ENCODE measurements at regions not wholly inside any gene's neighbourhood (a gene's known extent, or its start where the extent isn't known, plus 50 kb on each side); places are given as distances from the start of the nearest gene placed in this dataset.
"Not testable (repeated sequence)": the region's sequence is repeated elsewhere in the genome, so short reads cannot be mapped to it uniquely, and the experiment has no call there.

GRCh38 chr10:118968060-118968459 is 61.5 kb upstream of the NANOS1 start:
- in situ Hi-C loops (cut with HindIII; ENCODE audit: low pct_unique_long_range_greater_than_20kb, low sequenced_read_pairs), result no loop called here

GRCh38 chr10:118968482-118968881 is 61.0 kb upstream of the NANOS1 start:
- DNase-seq (ENCODE audit: low read depth), result no peak
- in situ Hi-C loops (cut with HindIII; ENCODE audit: low pct_unique_long_range_greater_than_20kb, low sequenced_read_pairs), result no loop called here

More at GRCh38 chr10:118968060-118968459, 61.5 kb upstream of the NANOS1 start:
- DNase-seq (ENCODE audit: low read depth), result no peak

DNA sequence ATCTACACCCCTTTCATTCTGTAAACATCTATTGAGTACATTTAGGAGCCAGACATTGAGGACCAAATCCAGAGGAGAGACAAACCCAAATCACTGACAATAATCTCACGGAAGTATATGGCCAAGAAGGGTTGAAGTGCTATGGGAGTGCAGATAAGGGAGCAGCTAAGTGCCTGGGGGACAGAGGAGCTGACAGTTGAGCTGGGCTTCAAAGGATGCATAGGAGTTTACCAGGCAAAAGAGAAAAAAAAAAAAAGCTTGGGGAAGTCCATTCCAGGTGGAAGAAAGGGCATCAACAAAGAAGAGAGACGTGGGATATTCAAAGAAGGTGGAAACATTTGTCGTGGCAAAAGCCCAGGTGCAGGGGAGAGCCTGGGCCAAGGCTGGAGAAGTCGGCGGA is 60.5 kb upstream of the NANOS1 start:
- in situ Hi-C loops (cut with HindIII; ENCODE audit: low pct_unique_long_range_greater_than_20kb, low sequenced_read_pairs), result no loop called here

GRCh38 chr10:118970770-118971169 is 58.7 kb upstream of the NANOS1 start:
- no peak for DNase-seq (ENCODE audit: low read depth)
- in situ Hi-C loops (cut with HindIII; ENCODE audit: low pct_unique_long_range_greater_than_20kb, low sequenced_read_pairs), result no loop called here

More for the DNA sequence above, 60.5 kb upstream of the NANOS1 start:
- no peak for DNase-seq (ENCODE audit: low read depth)

DNA sequence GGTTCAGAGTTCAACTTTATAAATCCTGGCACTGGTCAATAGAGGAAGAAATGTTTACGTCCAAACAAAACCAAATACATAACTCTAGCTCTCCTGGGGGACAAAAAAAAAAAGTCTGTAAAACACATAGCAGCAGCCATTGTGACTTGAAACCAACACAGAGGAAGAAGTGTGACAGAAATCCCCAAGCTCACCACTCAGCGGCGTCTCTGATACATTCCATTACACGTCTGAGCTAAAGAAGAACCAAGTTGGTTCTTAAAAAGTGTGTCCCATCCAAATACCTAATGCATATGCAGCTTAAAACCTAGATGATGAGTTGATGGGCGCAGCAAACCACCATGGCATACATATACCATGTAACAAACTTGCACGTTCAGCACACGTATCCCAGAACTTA is 58.3 kb upstream of the NANOS1 start:
- in situ Hi-C loops (cut with HindIII; ENCODE audit: low pct_unique_long_range_greater_than_20kb, low sequenced_read_pairs), result no loop called here
- DNase-seq (ENCODE audit: low read depth), result no peak

DNA sequence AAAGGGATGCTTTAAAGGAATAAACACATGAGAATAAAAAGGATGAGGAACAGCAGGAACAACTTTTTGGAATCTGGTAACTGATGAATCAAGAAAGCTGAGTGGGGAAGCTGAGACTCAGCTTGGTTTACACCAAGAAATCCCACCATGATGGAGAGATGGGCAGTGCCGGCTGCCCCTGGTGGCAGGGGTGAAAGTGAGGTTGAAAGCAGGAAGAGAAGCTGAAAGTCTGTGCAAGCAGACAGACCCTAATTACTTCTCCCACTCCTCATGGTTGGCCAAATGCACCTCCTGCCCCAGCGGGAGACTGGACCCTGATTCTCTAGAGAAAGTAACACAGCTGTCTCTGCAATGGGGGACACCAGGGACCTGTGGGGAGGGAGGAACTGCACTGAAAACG is 57.6 kb upstream of the NANOS1 start:
- in situ Hi-C loops (cut with HindIII; ENCODE audit: low pct_unique_long_range_greater_than_20kb, low sequenced_read_pairs), result no loop called here
- no peak for DNase-seq (ENCODE audit: low read depth)

- in situ Hi-C loops (cut with HindIII; ENCODE audit: low pct_unique_long_range_greater_than_20kb, low sequenced_read_pairs), result no loop called here
- DNase-seq (ENCODE audit: low read depth), result no peak
Observed at GRCh38 chr10:118973744-118974143, 55.8 kb upstream of the NANOS1 start.

DNA sequence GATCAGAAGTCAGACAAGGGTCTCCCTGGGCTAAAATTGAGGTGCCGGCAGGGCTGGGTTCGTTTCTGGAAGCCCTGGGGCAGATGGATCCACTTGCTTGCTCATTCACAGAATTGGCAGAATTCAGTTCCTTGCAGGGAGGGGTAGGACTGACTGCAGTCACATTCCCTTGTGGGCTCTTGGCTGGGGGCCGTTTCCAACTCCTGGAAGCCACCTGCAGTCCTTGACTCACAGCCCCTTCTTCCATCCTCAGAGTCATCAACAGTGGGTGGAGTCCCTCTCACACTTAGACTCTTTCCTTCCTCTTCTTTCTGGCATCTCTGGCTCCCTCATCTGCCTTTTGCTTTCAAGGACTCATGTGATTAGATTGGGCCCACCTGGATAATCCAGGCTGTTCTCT is 54.6 kb upstream of the NANOS1 start:
- no peak for DNase-seq (ENCODE audit: low read depth)
- in situ Hi-C loops (cut with HindIII; ENCODE audit: low pct_unique_long_range_greater_than_20kb, low sequenced_read_pairs), result no loop called here

GRCh38 chr10:118976219-118976618 is 53.3 kb upstream of the NANOS1 start:
- DNase-seq (ENCODE audit: low read depth); in situ Hi-C loops (cut with HindIII; ENCODE audit: low pct_unique_long_range_greater_than_20kb, low sequenced_read_pairs): not testable (repeated sequence)

GRCh38 chr10:118977022-118977599 is 52.4 kb upstream of the NANOS1 start:
- in situ Hi-C loops (cut with HindIII; ENCODE audit: low pct_unique_long_range_greater_than_20kb, low sequenced_read_pairs), result no loop called here

GRCh38 chr10:118977835-118978234 is 51.7 kb upstream of the NANOS1 start:
- in situ Hi-C loops (cut with HindIII; ENCODE audit: low pct_unique_long_range_greater_than_20kb, low sequenced_read_pairs), result no loop called here
- DNase-seq (ENCODE audit: low read depth), result no peak

More at GRCh38 chr10:118977022-118977599, 52.4 kb upstream of the NANOS1 start:
- DNase-seq (ENCODE audit: low read depth), result no peak

GRCh38 chr10:118978316-118978997 is 51.1 kb upstream of the NANOS1 start:
- in situ Hi-C loops (cut with HindIII; ENCODE audit: low pct_unique_long_range_greater_than_20kb, low sequenced_read_pairs), result no loop called here
- no peak for DNase-seq (ENCODE audit: low read depth)

GRCh38 chr10:118978998-118979350 is 50.5 kb upstream of the NANOS1 start:
- in situ Hi-C loops (cut with HindIII; ENCODE audit: low pct_unique_long_range_greater_than_20kb, low sequenced_read_pairs), result no loop called here

DNA sequence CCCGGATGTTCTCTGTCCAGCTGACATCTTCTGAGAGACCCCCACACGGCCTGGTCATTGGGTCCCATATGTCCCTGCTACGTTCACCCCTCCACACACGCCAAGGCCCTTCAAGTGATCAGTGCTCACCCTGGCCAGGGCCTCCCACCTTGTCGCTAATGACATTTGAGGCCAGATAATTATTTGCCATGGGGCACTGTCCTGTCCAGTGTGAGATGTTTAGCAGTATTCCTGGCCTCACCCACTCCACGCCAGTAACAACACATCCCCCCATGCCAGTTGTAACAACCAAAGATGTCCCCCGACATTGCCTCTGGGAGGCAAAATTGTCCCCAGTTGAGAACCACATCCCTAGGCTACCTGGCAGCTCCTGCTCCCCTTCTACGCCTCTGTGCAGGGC is 49.9 kb upstream of the NANOS1 start:
- in situ Hi-C loops (cut with HindIII; ENCODE audit: low pct_unique_long_range_greater_than_20kb, low sequenced_read_pairs), result no loop called here
- DNase-seq (ENCODE audit: low read depth), result no peak

More at GRCh38 chr10:118978998-118979350, 50.5 kb upstream of the NANOS1 start:
- no peak for DNase-seq (ENCODE audit: low read depth)

Measured in Caki2 (cell line).